NOMO-1 treated with dmso at 0.1 percent for 144 hours (cell line): ENCODE measurements at regions not wholly inside any gene's neighbourhood (a gene's known extent, or its start where the extent isn't known, plus 50 kb on each side); places are given as distances from the start of the nearest gene placed in this dataset.

Experiments used
- DNase-seq: peaks from one replicate; lab custom pipeline; 2025; ENCODE audit not compliant: unreplicated experiment; lab: John Stamatoyannopoulos, UW

GRCh38 chr2:168375195-168375798 lies 80.8 kb upstream of the CERS6 start:
- DNase-seq = no peak

GRCh38 chr2:168378960-168379669 lies 77.0 kb upstream of the CERS6 start:
- no peak for DNase-seq

GRCh38 chr2:168380500-168380899 lies 75.6 kb upstream of the CERS6 start:
- DNase-seq = no peak

GRCh38 chr2:168392024-168392423 lies 64.0 kb upstream of the CERS6 start:
- no peak for DNase-seq

GRCh38 chr2:168392797-168393196 lies 63.3 kb upstream of the CERS6 start:
- DNase-seq = no peak

GRCh38 chr2:168394262-168394661 lies 61.8 kb upstream of the CERS6 start:
- DNase-seq = no peak

- DNase-seq = no peak
Measured at GRCh38 chr2:168396131-168396530, 59.9 kb upstream of the CERS6 start.

GRCh38 chr2:168397629-168398028 lies 58.4 kb upstream of the CERS6 start:
- DNase-seq = no peak

GRCh38 chr2:168401048-168401556 lies 55.0 kb upstream of the CERS6 start:
- no peak for DNase-seq

- DNase-seq = no peak
Measured at GRCh38 chr2:168401771-168402170, 54.3 kb upstream of the CERS6 start.

GRCh38 chr2:168402531-168402930 lies 53.5 kb upstream of the CERS6 start:
- no peak for DNase-seq

GRCh38 chr2:168403736-168404135 lies 52.3 kb upstream of the CERS6 start:
- no peak for DNase-seq

- no peak for DNase-seq
Measured at GRCh38 chr2:168404764-168405163, 51.3 kb upstream of the CERS6 start.
